HG03520 (cell line): ENCODE measurements at regions not wholly inside any gene's neighbourhood (a gene's known extent, or its start where the extent isn't known, plus 50 kb on each side); places are given as distances from the start of the nearest gene placed in this dataset.

Experiments used
- ATAC-seq: cut with Tn5 transposase; IDR thresholded peaks from one replicate; pipeline ENCODE4 v1.9.1; 2021; ENCODE audit warnings: mild to moderate bottlenecking, moderate library complexity; ENCODE audit not compliant: unreplicated experiment

DNA sequence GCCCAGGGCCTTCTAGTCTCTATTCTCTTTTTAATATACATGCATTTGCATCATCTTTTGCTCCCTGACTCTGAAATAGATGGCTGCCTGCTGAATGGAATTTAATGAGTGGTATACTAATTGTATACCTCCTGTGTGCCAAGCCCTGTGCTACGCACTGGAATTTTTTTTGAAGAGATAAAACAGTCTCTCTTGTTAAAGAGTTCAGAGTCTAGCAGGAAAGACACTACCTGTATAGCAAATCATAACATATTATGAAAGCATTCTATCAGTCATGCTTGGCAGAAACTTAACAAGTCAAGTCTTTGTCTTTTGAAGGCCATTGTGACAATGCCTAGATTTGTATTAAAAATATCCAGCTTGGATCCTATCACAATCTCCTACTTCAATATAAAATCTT lies 63.7 kb upstream of the SESN3 start:
- no peak for ATAC-seq

DNA sequence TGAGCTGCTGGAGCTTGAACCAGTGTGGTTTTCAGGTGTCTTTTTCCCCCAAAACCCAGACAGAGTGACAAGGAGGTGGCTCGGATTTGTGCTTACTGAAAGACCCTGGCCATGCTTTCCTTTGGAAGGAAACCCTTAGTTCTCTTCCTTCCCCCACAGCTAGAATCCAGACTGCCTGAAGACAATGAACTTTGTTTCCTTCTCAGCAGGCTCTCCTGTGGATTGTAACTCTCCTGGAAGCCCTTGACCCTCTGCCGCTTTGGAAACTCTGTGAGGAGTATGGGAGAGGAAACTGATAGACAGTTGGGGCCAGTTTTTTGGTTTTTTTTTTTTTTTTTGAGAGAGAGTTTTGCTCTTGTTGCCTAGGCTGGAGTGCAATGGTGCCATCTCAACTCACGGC lies 62.1 kb upstream of the SESN3 start:
- no peak for ATAC-seq

- no peak for ATAC-seq
These were observed 60.9 kb upstream of the SESN3 start for GRCh38 chr11:95291946-95292345.

GRCh38 chr11:95289378-95290101 lies 58.5 kb upstream of the SESN3 start:
- ATAC-seq, result no peak

- ATAC-seq, result no peak
These were observed 53.4 kb upstream of the SESN3 start for GRCh38 chr11:95284057-95285052.

- no peak for ATAC-seq
These were observed 52.6 kb upstream of the SESN3 start for GRCh38 chr11:95283650-95284049.

DNA sequence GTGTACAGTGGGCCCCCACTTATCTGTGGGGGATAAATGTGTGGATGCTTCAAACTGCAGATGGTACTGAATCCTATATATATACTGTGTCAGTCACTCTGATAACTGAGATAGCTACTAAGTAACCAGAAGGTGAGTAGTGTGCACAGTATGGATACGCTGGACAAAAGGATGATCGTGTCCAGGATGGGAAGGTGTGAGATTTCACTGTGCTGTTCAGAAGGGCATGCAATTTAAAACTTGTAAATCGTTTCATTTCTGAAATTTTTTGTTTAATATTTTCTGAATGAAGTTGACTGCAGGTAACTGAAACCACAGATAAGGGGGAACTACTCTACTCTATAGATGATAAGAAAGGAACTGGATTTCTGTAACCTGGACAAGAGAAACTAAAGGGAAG lies 52.1 kb upstream of the SESN3 start:
- no peak for ATAC-seq

DNA sequence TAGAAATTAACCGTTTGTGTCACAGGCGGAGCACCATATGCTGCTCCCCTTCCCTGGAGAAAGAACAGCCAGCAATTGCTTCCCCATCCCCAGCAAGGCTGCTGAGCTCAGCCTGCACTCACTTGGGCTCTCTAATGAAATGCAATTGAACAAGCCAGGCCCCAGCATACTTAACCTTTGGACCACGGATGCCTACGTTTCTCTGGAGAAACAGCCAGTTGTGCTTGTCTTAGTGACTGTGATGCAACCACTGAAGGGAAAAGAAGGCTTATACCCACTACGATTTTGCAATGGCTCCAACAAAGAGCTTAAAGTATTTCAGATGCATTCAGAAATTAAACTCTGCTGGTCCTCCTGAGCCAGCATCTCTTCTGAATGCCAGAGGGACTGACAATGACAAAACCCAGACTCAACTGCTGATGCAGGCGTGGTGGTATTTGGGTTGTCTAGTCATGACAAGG lies 51.3 kb upstream of the SESN3 start:
- no peak for ATAC-seq
